Tibial artery (tissue), 4 donors: ENCODE measurements at regions not wholly inside any gene's neighbourhood (a gene's known extent, or its start where the extent isn't known, plus 50 kb on each side); places are given as distances from the start of the nearest gene placed in this dataset.

Experiments
- DNase-seq, 2 donors: peaks; one replicate each; pipeline ENCODE4 v3.0.0-alpha.2; 2019
- H3K27ac ChIP-seq, 2 donors: fragments of 200-600 bp; sonication (generic) in 1 of 2; 1 replicate in 1 of 2; 2 replicates in 1 of 2; pipeline ENCODE4 v1.5.1; 2018 to 2019; ENCODE audit warnings: mild to moderate bottlenecking in 1 of 2
- H3K27me3 ChIP-seq, 2 donors: fragments of 200-600 bp; sonication (generic) in 1 of 2; one replicate each; pipeline versions ENCODE4 v1.5.1 to v1.6.0; 2016 to 2019
- H3K36me3 ChIP-seq, 3 donors: fragments of 200-600 bp; sonication (generic) in 2 of 3; one replicate each; pipeline ENCODE4 v1.5.1; 2016 to 2019; ENCODE audit warnings: mild to moderate bottlenecking in 2 of 3
- H3K4me1 ChIP-seq, 4 donors: fragments of 200-600 bp; sonication (generic) in 2 of 4; 1 replicate in 3 of 4; 2 replicates in 1 of 4; pipeline ENCODE4 v1.5.1; 2016 to 2019
- H3K4me3 ChIP-seq, 2 donors: fragments of 200-600 bp; sonication (generic) in 1 of 2; 1 replicate in 1 of 2; 2 replicates in 1 of 2; pipeline ENCODE4 v1.5.1; 2018 to 2019; ENCODE audit warnings: mild to moderate bottlenecking in 2 of 2
- H3K9me3 ChIP-seq, 3 donors: fragments of 200-600 bp; sonication (generic) in 1 of 3; one replicate each; pipeline ENCODE4 v1.5.1; 2016 to 2019
- intact Hi-C: fragments of 100-400 bp; cut with DNase I; formaldehyde crosslinking; loops from one replicate; pipeline ENCODE4 v1.15.0; 2023; ENCODE audit warnings: low total_unique reads
- TF ChIP-seq, protein P1 (sequence below), 2 experiments: fragments of 200-600 bp in 1 of 2; fragments of 450-650 bp in 1 of 2; IDR thresholded peaks; one replicate each; pipeline ENCODE4 v1.5.1; 2017 to 2019; ENCODE audit warnings: antibody characterized with exemption in 2 of 2, mild to moderate bottlenecking in 1 of 2, moderate library complexity in 1 of 2

DNA sequence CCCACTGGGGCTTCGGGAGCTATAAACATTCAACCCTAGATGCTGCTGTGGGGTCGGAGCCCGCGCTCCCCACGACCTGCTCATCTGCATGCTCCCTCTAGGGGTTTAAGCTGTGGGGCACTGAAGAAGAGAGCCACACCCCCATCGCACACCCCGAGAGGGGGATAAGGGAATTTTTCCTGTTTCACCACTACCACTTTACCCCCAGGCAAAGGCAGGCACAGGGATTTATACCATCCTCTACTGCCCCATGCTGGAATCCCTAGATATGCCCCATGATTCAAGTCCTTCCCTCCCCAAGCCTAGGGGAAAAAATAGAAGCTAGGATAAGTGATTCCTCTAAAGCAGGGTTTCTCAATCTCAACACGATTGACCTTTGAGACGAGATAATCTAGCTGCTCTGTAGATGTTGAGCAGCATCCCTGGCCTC is 59.9 kb upstream of the CCDC60 start:
- Histone ChIP-seq H3K9me3 (no peaks in the 10 kb centered on the region), H3K4me1 (no peaks in the 10 kb centered on the region), H3K27ac (no peak overlapping the region), H3K36me3 (no peaks in the 10 kb centered on the region), H3K4me3 (no peak overlapping the region), H3K27me3 (peaks cover 0 to 4% of the 10 kb centered on the region in 2 donors)
- DNase-seq: no peak
- TF ChIP-seq, protein P1, sequence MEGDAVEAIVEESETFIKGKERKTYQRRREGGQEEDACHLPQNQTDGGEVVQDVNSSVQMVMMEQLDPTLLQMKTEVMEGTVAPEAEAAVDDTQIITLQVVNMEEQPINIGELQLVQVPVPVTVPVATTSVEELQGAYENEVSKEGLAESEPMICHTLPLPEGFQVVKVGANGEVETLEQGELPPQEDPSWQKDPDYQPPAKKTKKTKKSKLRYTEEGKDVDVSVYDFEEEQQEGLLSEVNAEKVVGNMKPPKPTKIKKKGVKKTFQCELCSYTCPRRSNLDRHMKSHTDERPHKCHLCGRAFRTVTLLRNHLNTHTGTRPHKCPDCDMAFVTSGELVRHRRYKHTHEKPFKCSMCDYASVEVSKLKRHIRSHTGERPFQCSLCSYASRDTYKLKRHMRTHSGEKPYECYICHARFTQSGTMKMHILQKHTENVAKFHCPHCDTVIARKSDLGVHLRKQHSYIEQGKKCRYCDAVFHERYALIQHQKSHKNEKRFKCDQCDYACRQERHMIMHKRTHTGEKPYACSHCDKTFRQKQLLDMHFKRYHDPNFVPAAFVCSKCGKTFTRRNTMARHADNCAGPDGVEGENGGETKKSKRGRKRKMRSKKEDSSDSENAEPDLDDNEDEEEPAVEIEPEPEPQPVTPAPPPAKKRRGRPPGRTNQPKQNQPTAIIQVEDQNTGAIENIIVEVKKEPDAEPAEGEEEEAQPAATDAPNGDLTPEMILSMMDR (IDR thresholded peaks at IDR 0.05): no peak
- intact Hi-C loops: no loop called here

DNA sequence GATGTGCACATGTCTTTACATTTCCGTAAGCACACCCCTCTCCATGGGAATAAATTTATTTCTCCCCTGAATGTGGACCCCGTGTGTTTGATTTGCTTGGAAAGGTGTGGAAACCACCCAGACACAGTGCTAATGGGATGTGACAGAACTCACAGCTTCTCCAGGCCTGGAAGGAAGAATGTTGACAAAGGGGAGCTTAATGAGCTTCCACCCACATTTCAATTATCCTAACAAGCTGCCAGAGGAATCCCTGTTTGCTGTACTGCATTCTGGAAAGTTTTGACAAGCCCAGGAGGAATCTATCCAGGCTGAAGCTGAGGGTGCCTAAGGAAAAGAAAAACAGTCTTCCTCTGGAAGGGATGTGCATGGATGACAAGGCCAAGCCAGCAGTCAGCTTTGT is 51.2 kb upstream of the CCDC60 start:
- TF ChIP-seq, protein P1 (IDR thresholded peaks at IDR 0.05): no peak
- no peak overlapping the region for H3K4me3 ChIP-seq
- DNase-seq: no peak
- peaks cover 0 to 18% of the 10 kb centered on the region in 2 donors for H3K27me3 ChIP-seq
- no peaks in the 10 kb centered on the region for H3K36me3 ChIP-seq
- H3K27ac ChIP-seq: no peak overlapping the region
- intact Hi-C loops: no loop called here
- peaks cover 0 to 4% (median 0%) of the 10 kb centered on the region in 3 donors for H3K9me3 ChIP-seq
- H3K4me1 ChIP-seq: no peaks in the 10 kb centered on the region
